ENCODE measurements at regions not wholly inside any gene's neighbourhood (a gene's known extent, or its start where the extent isn't known, plus 50 kb on each side); places are given as distances from the start of the nearest gene placed in this dataset.

GRCh38 chr5:67588389-67588788 is 391.8 kb upstream of the CD180 start:
- no peak for TF ChIP-seq ZNF274 (IDR thresholded peaks at IDR 0.05; ENCODE audit: low read length)
- no peak for TF ChIP-seq ZNF274 (tag by site-specific recombination; IDR thresholded peaks at IDR 0.05; ENCODE audit: borderline replicate concordance)
- no peak for TF ChIP-seq CTCF (tag by site-specific recombination; IDR thresholded peaks at IDR 0.05)
- no peak for TF ChIP-seq ZNF404 (tag by site-specific recombination; IDR thresholded peaks at IDR 0.05)

Data from HEK293 (cell line).